ENCODE measurements at regions not wholly inside any gene's neighbourhood (a gene's known extent, or its start where the extent isn't known, plus 50 kb on each side); places are given as distances from the start of the nearest gene placed in this dataset.

GRCh38 chr1:29964718-29965533 is 728.6 kb downstream of the PTPRU start:
- Mint-ChIP-seq H3K9me3 (no peaks in the 10 kb centered on the region), H3K4me1 (ENCODE audit: low read depth) (no peaks in the 10 kb centered on the region), H3K4me3 (no peak overlapping the region), H3K27me3 (ENCODE audit: low read depth) (no peaks in the 10 kb centered on the region), H3K27ac (no peak overlapping the region), H3K36me3 (ENCODE audit: low read depth) (no peaks in the 10 kb centered on the region)
- no peak for DNase-seq (ENCODE audit: low spot score)

- Mint-ChIP-seq H3K4me3 (no peak overlapping the region), H3K27ac (no peak overlapping the region), H3K9me3 (no peaks in the 10 kb centered on the region), H3K36me3 (ENCODE audit: low read depth) (no peaks in the 10 kb centered on the region), H3K4me1 (ENCODE audit: low read depth) (no peaks in the 10 kb centered on the region), H3K27me3 (ENCODE audit: low read depth) (no peaks in the 10 kb centered on the region)
- DNase-seq (ENCODE audit: low spot score) = no peak
Measured at GRCh38 chr1:29963946-29964345, 727.6 kb downstream of the PTPRU start.

- Mint-ChIP-seq H3K4me1 (ENCODE audit: low read depth) (no peaks in the 10 kb centered on the region), H3K27ac (no peak overlapping the region), H3K36me3 (ENCODE audit: low read depth) (no peaks in the 10 kb centered on the region), H3K27me3 (ENCODE audit: low read depth) (no peaks in the 10 kb centered on the region), H3K4me3 (no peak overlapping the region), H3K9me3 (no peaks in the 10 kb centered on the region)
- no peak for DNase-seq (ENCODE audit: low spot score)
Measured at GRCh38 chr1:29962831-29963247, 726.5 kb downstream of the PTPRU start.

GRCh38 chr1:29962336-29962735 is 726.0 kb downstream of the PTPRU start:
- no peak for DNase-seq (ENCODE audit: low spot score)
- H3K4me3 Mint-ChIP-seq = no peak overlapping the region
- H3K36me3 Mint-ChIP-seq (ENCODE audit: low read depth) = no peaks in the 10 kb centered on the region
- no peak overlapping the region for H3K27ac Mint-ChIP-seq
- H3K9me3 Mint-ChIP-seq = no peaks in the 10 kb centered on the region
- H3K27me3 Mint-ChIP-seq (ENCODE audit: low read depth) = no peaks in the 10 kb centered on the region
- H3K4me1 Mint-ChIP-seq (ENCODE audit: low read depth) = no peaks in the 10 kb centered on the region

GRCh38 chr1:29961293-29962059 is 725.2 kb downstream of the PTPRU start:
- Mint-ChIP-seq H3K4me1 (ENCODE audit: low read depth) (no peaks in the 10 kb centered on the region), H3K27ac (no peak overlapping the region), H3K27me3 (ENCODE audit: low read depth) (no peaks in the 10 kb centered on the region), H3K4me3 (no peak overlapping the region), H3K36me3 (ENCODE audit: low read depth) (no peaks in the 10 kb centered on the region), H3K9me3 (no peaks in the 10 kb centered on the region)
- DNase-seq (ENCODE audit: low spot score) = no peak

- no peaks in the 10 kb centered on the region for H3K36me3 Mint-ChIP-seq (ENCODE audit: low read depth)
- H3K27ac Mint-ChIP-seq = no peak overlapping the region
- no peak overlapping the region for H3K4me3 Mint-ChIP-seq
- no peak for DNase-seq (ENCODE audit: low spot score)
- H3K27me3 Mint-ChIP-seq (ENCODE audit: low read depth) = no peaks in the 10 kb centered on the region
- no peaks in the 10 kb centered on the region for H3K9me3 Mint-ChIP-seq
- no peaks in the 10 kb centered on the region for H3K4me1 Mint-ChIP-seq (ENCODE audit: low read depth)
Measured at GRCh38 chr1:29960876-29961275, 724.6 kb downstream of the PTPRU start.

- Mint-ChIP-seq H3K9me3 (no peaks in the 10 kb centered on the region), H3K27ac (no peak overlapping the region), H3K27me3 (ENCODE audit: low read depth) (no peaks in the 10 kb centered on the region), H3K4me3 (no peak overlapping the region), H3K36me3 (ENCODE audit: low read depth) (no peaks in the 10 kb centered on the region), H3K4me1 (ENCODE audit: low read depth) (no peaks in the 10 kb centered on the region)
- DNase-seq (ENCODE audit: low spot score) = no peak
Measured at GRCh38 chr1:29960156-29960755, 723.9 kb downstream of the PTPRU start.

- H3K27ac Mint-ChIP-seq = no peak overlapping the region
- no peaks in the 10 kb centered on the region for H3K36me3 Mint-ChIP-seq (ENCODE audit: low read depth)
- H3K9me3 Mint-ChIP-seq = no peaks in the 10 kb centered on the region
- H3K27me3 Mint-ChIP-seq (ENCODE audit: low read depth) = no peaks in the 10 kb centered on the region
- DNase-seq (ENCODE audit: low spot score) = no peak
- no peaks in the 10 kb centered on the region for H3K4me1 Mint-ChIP-seq (ENCODE audit: low read depth)
- H3K4me3 Mint-ChIP-seq = no peak overlapping the region
Measured at GRCh38 chr1:29959356-29959755, 723.0 kb downstream of the PTPRU start.

- Mint-ChIP-seq H3K4me3 (no peak overlapping the region), H3K4me1 (ENCODE audit: low read depth) (no peaks in the 10 kb centered on the region), H3K27ac (no peak overlapping the region), H3K9me3 (no peaks in the 10 kb centered on the region), H3K36me3 (ENCODE audit: low read depth) (no peaks in the 10 kb centered on the region), H3K27me3 (ENCODE audit: low read depth) (no peaks in the 10 kb centered on the region)
- no peak for DNase-seq (ENCODE audit: low spot score)
Measured at GRCh38 chr1:29958271-29958670, 721.9 kb downstream of the PTPRU start.

GRCh38 chr1:29956349-29957030 is 720.2 kb downstream of the PTPRU start:
- Mint-ChIP-seq H3K36me3 (ENCODE audit: low read depth) (no peaks in the 10 kb centered on the region), H3K4me1 (ENCODE audit: low read depth) (no peaks in the 10 kb centered on the region), H3K27ac (no peak overlapping the region), H3K27me3 (ENCODE audit: low read depth) (no peaks in the 10 kb centered on the region), H3K9me3 (no peaks in the 10 kb centered on the region), H3K4me3 (no peak overlapping the region)
- DNase-seq (ENCODE audit: low spot score) = no peak

- Mint-ChIP-seq H3K9me3 (no peaks in the 10 kb centered on the region), H3K4me1 (ENCODE audit: low read depth) (no peaks in the 10 kb centered on the region), H3K4me3 (no peak overlapping the region), H3K27ac (no peak overlapping the region), H3K36me3 (ENCODE audit: low read depth) (no peaks in the 10 kb centered on the region), H3K27me3 (ENCODE audit: low read depth) (no peaks in the 10 kb centered on the region)
- no peak for DNase-seq (ENCODE audit: low spot score)
Measured at GRCh38 chr1:29954591-29954990, 718.3 kb downstream of the PTPRU start.

- Mint-ChIP-seq H3K36me3 (ENCODE audit: low read depth) (no peaks in the 10 kb centered on the region), H3K27me3 (ENCODE audit: low read depth) (no peaks in the 10 kb centered on the region), H3K4me1 (ENCODE audit: low read depth) (no peaks in the 10 kb centered on the region), H3K27ac (no peak overlapping the region), H3K4me3 (no peak overlapping the region), H3K9me3 (no peaks in the 10 kb centered on the region)
- no peak for DNase-seq (ENCODE audit: low spot score)
Measured at GRCh38 chr1:29953961-29954360, 717.6 kb downstream of the PTPRU start.

- H3K36me3 Mint-ChIP-seq (ENCODE audit: low read depth) = no peaks in the 10 kb centered on the region
- no peaks in the 10 kb centered on the region for H3K4me1 Mint-ChIP-seq (ENCODE audit: low read depth)
- no peak for DNase-seq (ENCODE audit: low spot score)
- no peaks in the 10 kb centered on the region for H3K27me3 Mint-ChIP-seq (ENCODE audit: low read depth)
- H3K9me3 Mint-ChIP-seq = no peaks in the 10 kb centered on the region
- no peak overlapping the region for H3K27ac Mint-ChIP-seq
- H3K4me3 Mint-ChIP-seq = no peak overlapping the region
Measured at GRCh38 chr1:29949676-29950075, 713.4 kb downstream of the PTPRU start.

- Mint-ChIP-seq H3K4me3 (no peak overlapping the region), H3K36me3 (ENCODE audit: low read depth) (no peaks in the 10 kb centered on the region), H3K27me3 (ENCODE audit: low read depth) (no peaks in the 10 kb centered on the region), H3K9me3 (no peaks in the 10 kb centered on the region), H3K27ac (no peak overlapping the region), H3K4me1 (ENCODE audit: low read depth) (no peaks in the 10 kb centered on the region)
- no peak for DNase-seq (ENCODE audit: low spot score)
Measured at GRCh38 chr1:29948581-29948980, 712.3 kb downstream of the PTPRU start.
